ENCODE measurements at regions not wholly inside any gene's neighbourhood (a gene's known extent, or its start where the extent isn't known, plus 50 kb on each side); places are given as distances from the start of the nearest gene placed in this dataset.

GRCh38 chr9:106322706-106323245 is 540.2 kb upstream of the ZNF462 start:
- 62 to 70% methylated on average over 4 of the region's 4 CpGs for WGBS, 2 donors
- no peak for DNase-seq (ENCODE audit: low spot score in 2 of 2)
- no peak overlapping the region for H3K4me3 ChIP-seq (ENCODE audit: low read depth, poor library complexity, severe bottlenecking)
- TF ChIP-seq POLR2A (IDR thresholded peaks at IDR 0.05) (no peak), CTCF (IDR thresholded peaks at IDR 0.05) (no peak)
- intact Hi-C loops (cut with DNase I; ENCODE audit: low total_unique reads): no loop called here

- H3K4me3 ChIP-seq (ENCODE audit: low read depth, poor library complexity, severe bottlenecking): no peak overlapping the region
- no peak for DNase-seq (ENCODE audit: low spot score in 2 of 2)
- 88 to 89% methylated on average over 10 of the region's 10 CpGs for WGBS, 2 donors
- intact Hi-C loops (cut with DNase I; ENCODE audit: low total_unique reads): no loop called here
- no peak for TF ChIP-seq CTCF (IDR thresholded peaks at IDR 0.05)
- TF ChIP-seq POLR2A (IDR thresholded peaks at IDR 0.05): no peak
These were observed 538.8 kb upstream of the ZNF462 start for GRCh38 chr9:106324053-106324585.

- intact Hi-C loops (cut with DNase I; ENCODE audit: low total_unique reads): no loop called here
- no peak for DNase-seq (ENCODE audit: low spot score in 2 of 2)
- 55 to 57% methylated on average over 7 of the region's 7 CpGs for WGBS, 2 donors
- H3K4me3 ChIP-seq (ENCODE audit: low read depth, poor library complexity, severe bottlenecking): no peak overlapping the region
- TF ChIP-seq CTCF (IDR thresholded peaks at IDR 0.05) (no peak), POLR2A (IDR thresholded peaks at IDR 0.05) (no peak)
These were observed 538.2 kb upstream of the ZNF462 start for GRCh38 chr9:106324591-106325280.

- no peak for DNase-seq (ENCODE audit: low spot score in 2 of 2)
- intact Hi-C loops (cut with DNase I; ENCODE audit: low total_unique reads): no loop called here
- TF ChIP-seq CTCF (IDR thresholded peaks at IDR 0.05): no peak
- TF ChIP-seq POLR2A (IDR thresholded peaks at IDR 0.05): no peak
- WGBS, 2 donors: 90 to 92% methylated on average over 4 of the region's 4 CpGs
- H3K4me3 ChIP-seq (ENCODE audit: low read depth, poor library complexity, severe bottlenecking): no peak overlapping the region
These were observed 536.5 kb upstream of the ZNF462 start for GRCh38 chr9:106326493-106326892.

- TF ChIP-seq POLR2A (IDR thresholded peaks at IDR 0.05) (no peak), CTCF (IDR thresholded peaks at IDR 0.05) (no peak)
- 60% methylated on average over 4 of the region's 4 CpGs for WGBS, 2 donors
- H3K4me3 ChIP-seq (ENCODE audit: low read depth, poor library complexity, severe bottlenecking): no peak overlapping the region
- intact Hi-C loops (cut with DNase I; ENCODE audit: low total_unique reads): no loop called here
- DNase-seq (ENCODE audit: low spot score in 2 of 2): no peak
These were observed 529.5 kb upstream of the ZNF462 start for GRCh38 chr9:106333481-106333880.

All from lower leg skin (tissue), 4 donors.